ENCODE measurements at regions not wholly inside any gene's neighbourhood (a gene's known extent, or its start where the extent isn't known, plus 50 kb on each side); places are given as distances from the start of the nearest gene placed in this dataset.
A peak's percentile ranks its signal among the peaks of the same experiment; 100 is the strongest.

DNA sequence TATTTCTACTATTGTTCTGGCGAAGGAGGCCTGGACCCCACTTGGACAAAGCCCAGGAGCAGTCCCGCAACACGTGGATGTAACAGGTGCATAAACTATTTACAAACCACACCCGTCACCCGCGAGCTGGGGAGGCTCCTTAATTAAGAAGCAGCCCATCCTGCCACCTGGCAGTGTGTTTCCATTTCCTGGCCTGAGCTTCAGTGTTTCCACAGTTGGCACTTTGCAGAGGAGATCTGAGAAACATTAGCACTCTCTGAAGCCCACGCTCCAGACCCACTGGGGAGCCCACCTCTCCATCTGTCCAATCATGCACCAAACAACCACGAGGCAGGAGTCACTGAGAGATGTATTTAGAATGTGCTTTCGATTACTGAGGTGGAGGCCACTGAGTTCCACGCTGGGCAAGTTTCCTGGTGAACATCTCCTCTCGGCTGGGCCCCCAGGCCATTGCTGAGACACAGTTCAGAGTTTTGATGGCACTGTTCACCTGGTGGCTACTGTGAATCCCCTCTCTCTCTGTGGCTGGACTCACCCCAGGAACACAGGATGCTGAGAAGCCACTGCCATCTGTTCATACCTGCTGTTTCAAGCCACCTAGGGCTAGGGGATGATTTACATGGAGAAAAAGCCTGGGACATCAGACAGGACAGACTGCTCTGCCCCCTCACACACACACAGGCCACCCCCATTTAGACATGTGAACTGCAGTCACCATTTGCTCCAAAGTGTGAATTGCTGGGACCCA lies 129.1 kb downstream of the AIPL1 start:
- no peak for DNase-seq
- 67 to 71% methylated on average over 11 of the region's 11 CpGs for WGBS, 2 donors
- ATAC-seq (ENCODE audit: insufficient read depth, low FRiP score): no peak
- Histone ChIP-seq H3K27me3 (ENCODE audit: control insufficient read depth in 3 of 3, insufficient read depth in 3 of 3, low read length in 2 of 3) (peaks cover 0 to 2% (median 0%) of the 10 kb centered on the region in 3 donors), H3K4me1 (ENCODE audit: control insufficient read depth in 5 of 5, insufficient read depth in 5 of 5, low read length in 5 of 5) (peaks cover 0 to 2% (median 0%) of the 10 kb centered on the region in 5 donors), H3K36me3 (ENCODE audit: control insufficient read depth in 4 of 4, insufficient read depth in 4 of 4, low read length in 4 of 4) (no peaks in the 10 kb centered on the region), H3K27ac (ENCODE audit: low read depth in 1 of 2, low read length in 1 of 2) (no peak overlapping the region), H3K4me3 (no peak overlapping the region), H3K9me3 (ENCODE audit: control insufficient read depth in 4 of 4, insufficient read depth in 3 of 4, low read length in 3 of 4) (peaks cover 0 to 13% (median 0%) of the 10 kb centered on the region in 4 donors), H3K9ac (ENCODE audit: insufficient read depth in 1 of 2, low read length in 2 of 2) (no peak overlapping the region)
- TF ChIP-seq, protein P1, sequence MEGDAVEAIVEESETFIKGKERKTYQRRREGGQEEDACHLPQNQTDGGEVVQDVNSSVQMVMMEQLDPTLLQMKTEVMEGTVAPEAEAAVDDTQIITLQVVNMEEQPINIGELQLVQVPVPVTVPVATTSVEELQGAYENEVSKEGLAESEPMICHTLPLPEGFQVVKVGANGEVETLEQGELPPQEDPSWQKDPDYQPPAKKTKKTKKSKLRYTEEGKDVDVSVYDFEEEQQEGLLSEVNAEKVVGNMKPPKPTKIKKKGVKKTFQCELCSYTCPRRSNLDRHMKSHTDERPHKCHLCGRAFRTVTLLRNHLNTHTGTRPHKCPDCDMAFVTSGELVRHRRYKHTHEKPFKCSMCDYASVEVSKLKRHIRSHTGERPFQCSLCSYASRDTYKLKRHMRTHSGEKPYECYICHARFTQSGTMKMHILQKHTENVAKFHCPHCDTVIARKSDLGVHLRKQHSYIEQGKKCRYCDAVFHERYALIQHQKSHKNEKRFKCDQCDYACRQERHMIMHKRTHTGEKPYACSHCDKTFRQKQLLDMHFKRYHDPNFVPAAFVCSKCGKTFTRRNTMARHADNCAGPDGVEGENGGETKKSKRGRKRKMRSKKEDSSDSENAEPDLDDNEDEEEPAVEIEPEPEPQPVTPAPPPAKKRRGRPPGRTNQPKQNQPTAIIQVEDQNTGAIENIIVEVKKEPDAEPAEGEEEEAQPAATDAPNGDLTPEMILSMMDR (IDR thresholded peaks at IDR 0.05; ENCODE audit: control extremely low read depth, extremely low read depth): no peak

DNA sequence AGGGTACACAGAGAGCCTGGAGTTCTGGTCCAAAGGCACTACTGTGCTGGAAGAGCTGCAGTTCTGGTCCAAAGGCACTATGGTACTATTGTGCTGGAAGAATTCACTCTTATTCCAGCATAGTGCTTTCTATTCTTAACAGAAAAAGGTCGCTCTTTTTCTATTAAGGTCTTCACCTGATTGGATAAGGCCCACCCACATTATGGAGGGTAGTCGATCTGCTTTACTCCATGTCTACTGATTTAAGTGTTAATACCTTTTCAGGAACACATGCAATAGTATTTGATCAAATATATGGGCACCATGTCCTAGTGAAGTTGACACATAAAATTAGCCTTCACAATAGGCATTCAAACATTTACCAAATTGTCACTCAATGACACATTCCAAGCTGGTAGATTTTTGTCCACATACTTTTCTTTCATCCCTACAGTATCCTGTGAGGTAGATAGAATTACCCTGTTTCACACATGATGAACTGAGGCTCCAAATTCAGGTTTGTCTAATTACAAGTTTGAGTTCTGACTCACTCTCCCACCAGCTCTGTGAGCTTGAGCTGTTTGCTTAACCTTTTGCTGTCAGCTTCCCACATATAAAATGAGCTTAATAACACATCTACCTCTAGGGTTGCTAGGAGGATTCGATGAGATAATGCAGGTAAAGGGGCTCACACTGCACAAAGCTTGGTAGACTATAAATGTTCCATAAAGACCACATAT lies 129.9 kb downstream of the AIPL1 start:
- Histone ChIP-seq H3K4me1 (ENCODE audit: control insufficient read depth in 5 of 5, insufficient read depth in 5 of 5, low read length in 5 of 5) (peaks cover 0 to 2% (median 0%) of the 10 kb centered on the region in 5 donors), H3K27ac (ENCODE audit: low read depth in 1 of 2, low read length in 1 of 2) (no peak overlapping the region), H3K9me3 (ENCODE audit: control insufficient read depth in 4 of 4, insufficient read depth in 3 of 4, low read length in 3 of 4) (peaks cover 0 to 13% (median 0%) of the 10 kb centered on the region in 4 donors), H3K4me3 (no peak overlapping the region), H3K9ac (ENCODE audit: insufficient read depth in 1 of 2, low read length in 2 of 2) (no peak overlapping the region), H3K27me3 (ENCODE audit: control insufficient read depth in 3 of 3, insufficient read depth in 3 of 3, low read length in 2 of 3) (no peaks in the 10 kb centered on the region), H3K36me3 (ENCODE audit: control insufficient read depth in 4 of 4, insufficient read depth in 4 of 4, low read length in 4 of 4) (no peaks in the 10 kb centered on the region)
- DNase-seq (no peak), ATAC-seq (ENCODE audit: insufficient read depth, low FRiP score) (no peak)
- WGBS, 2 donors: 57 to 70% methylated on average over 3 of the region's 3 CpGs
- TF ChIP-seq, protein P1 (IDR thresholded peaks at IDR 0.05; ENCODE audit: control extremely low read depth, extremely low read depth): no peak

DNA sequence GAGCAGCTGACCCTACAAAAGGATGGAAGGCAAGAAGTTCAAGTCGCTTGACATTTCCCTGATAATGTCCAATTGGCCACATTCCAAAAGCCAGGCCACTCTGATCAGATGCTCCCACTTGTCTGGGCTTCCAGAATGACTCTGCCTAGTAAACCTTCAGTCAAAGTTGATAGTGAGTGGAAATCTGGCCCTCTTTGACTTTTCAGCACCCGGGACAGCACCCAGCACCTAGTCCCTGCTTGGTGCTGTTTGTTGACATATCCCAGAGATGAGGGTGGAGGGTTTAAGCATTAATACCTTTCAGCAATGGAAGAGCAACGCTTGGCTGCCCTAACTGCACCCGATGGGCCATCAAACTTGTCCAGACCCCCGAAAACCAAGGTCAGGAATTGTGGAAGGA lies 131.3 kb downstream of the AIPL1 start:
- no peak for ATAC-seq (ENCODE audit: insufficient read depth, low FRiP score)
- no peak overlapping the region for H3K27ac ChIP-seq (ENCODE audit: low read depth in 1 of 2, low read length in 1 of 2)
- DNase-seq: peak; percentile 36 to 64 (median 59)
- H3K9ac ChIP-seq (ENCODE audit: insufficient read depth in 1 of 2, low read length in 2 of 2): no peak overlapping the region
- no peaks in the 10 kb centered on the region for H3K27me3 ChIP-seq (ENCODE audit: control insufficient read depth in 3 of 3, insufficient read depth in 3 of 3, low read length in 2 of 3)
- H3K4me1 ChIP-seq (ENCODE audit: control insufficient read depth in 5 of 5, insufficient read depth in 5 of 5, low read length in 5 of 5): peaks cover 0 to under 1% (median 0%) of the 10 kb centered on the region in 5 donors
- WGBS, 2 donors: 9 to 17% methylated on average over 5 of the region's 5 CpGs
- H3K4me3 ChIP-seq: no peak overlapping the region
- peaks cover 0 to 12% (median 0%) of the 10 kb centered on the region in 4 donors for H3K9me3 ChIP-seq (ENCODE audit: control insufficient read depth in 4 of 4, insufficient read depth in 3 of 4, low read length in 3 of 4)
- no peaks in the 10 kb centered on the region for H3K36me3 ChIP-seq (ENCODE audit: control insufficient read depth in 4 of 4, insufficient read depth in 4 of 4, low read length in 4 of 4)
- TF ChIP-seq, protein P1 (IDR thresholded peaks at IDR 0.05; ENCODE audit: control extremely low read depth, extremely low read depth): no peak

Measured in lung (tissue), 11 donors.